Kidney tubule cell (primary cell): ENCODE measurements at regions not wholly inside any gene's neighbourhood (a gene's known extent, or its start where the extent isn't known, plus 50 kb on each side); places are given as distances from the start of the nearest gene placed in this dataset.
"Not testable (repeated sequence)": the region's sequence is repeated elsewhere in the genome, so short reads cannot be mapped to it uniquely, and the experiment has no call there.

Experiments used
- DNase-seq: peaks from one replicate; pipeline ENCODE4 v3.0.0-alpha.2; 2018; ENCODE audit warnings: low spot score

DNA sequence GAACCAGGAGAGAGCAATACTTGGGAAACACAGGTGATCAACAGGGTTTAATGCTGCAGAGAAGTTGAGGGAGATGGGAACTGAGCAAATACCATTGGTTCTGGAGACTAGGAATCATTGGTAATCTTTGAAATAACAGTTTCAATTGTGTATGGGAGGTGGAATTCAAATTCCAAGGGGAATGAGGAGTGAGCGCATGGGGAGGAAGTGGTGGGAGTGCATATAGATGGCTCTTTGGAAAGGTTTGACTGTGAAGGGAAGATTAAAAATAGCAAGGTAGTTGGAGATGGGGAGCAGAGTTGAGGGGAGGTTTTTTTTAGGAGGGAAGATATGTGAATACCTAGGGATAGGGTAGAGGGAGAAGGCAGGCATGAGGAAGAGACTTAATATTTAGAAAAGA is 51.1 kb upstream of the ROPN1 start:
- no peak for DNase-seq

- DNase-seq: no peak
These were observed 53.0 kb upstream of the ROPN1 start for GRCh38 chr3:124044956-124045355.

DNA sequence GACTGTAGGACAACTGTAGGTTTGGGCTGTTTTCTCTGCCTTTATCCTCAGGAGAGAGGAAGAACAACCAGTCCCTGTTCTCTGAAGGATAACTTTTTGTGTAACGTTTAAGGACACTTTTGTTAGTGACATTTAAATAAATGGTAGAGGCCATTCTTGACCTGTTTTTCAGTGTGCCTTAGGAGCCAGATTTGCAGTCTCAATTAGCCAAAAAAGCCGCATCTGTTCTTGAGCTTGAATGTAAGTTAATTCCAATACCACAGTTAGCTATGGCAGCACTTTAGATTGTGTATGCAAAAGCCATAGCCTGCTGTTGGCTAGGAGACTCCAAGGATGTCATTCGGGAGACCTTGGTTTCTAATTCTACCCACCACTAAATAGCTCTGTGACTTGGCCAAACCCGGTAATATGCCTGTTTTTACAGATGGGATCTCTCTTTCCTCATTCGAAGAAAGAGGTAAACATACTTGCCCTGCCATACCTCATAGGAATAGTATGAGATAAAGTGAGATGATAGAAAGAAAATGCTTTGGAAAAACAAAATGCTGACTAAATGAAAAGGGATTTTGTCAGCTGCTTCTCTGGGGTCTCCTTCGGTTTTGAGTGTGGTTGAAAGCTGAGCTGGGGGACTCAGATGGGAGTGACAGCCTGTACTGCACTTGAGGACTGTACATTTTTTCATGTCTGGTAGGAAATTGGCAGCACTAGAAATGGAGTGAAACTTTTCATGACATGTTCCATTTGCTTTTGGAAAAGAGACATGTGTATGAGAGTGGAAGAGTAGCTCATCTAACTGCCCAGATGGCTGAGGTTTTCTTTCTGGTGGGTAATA is 57.3 kb upstream of the ROPN1 start:
- DNase-seq: no peak

- no peak for DNase-seq
These were observed 59.7 kb upstream of the ROPN1 start for GRCh38 chr3:124051636-124052035.

GRCh38 chr3:124053871-124054270 is 61.9 kb upstream of the ROPN1 start:
- DNase-seq: peak; percentile 39

GRCh38 chr3:124056846-124057245 is 64.9 kb upstream of the ROPN1 start:
- no peak for DNase-seq

GRCh38 chr3:124057420-124057819 is 65.5 kb upstream of the ROPN1 start:
- no peak for DNase-seq

DNA sequence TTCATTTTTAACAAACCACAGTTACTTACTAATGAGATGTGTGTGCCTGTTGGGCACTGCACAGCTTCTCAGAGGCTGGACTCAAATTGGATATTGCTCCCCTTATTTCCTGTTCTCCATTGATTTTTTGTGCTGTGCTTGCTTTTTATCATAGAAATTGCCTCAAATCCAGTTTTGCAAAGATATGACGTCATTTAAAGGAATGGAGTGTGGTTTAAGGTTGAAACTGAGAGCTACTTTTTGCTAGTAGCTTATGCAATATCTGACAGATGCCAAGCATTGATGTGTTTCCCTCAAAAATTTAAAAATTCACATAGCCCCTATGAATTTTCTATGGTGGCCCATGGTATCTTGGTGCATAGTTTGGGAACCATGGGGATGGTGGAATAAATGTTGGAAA is 67.7 kb upstream of the ROPN1 start:
- no peak for DNase-seq

GRCh38 chr3:124063197-124063909 is 71.4 kb upstream of the ROPN1 start:
- no peak for DNase-seq

GRCh38 chr3:124064050-124064449 is 72.1 kb upstream of the ROPN1 start:
- DNase-seq: no peak

DNA sequence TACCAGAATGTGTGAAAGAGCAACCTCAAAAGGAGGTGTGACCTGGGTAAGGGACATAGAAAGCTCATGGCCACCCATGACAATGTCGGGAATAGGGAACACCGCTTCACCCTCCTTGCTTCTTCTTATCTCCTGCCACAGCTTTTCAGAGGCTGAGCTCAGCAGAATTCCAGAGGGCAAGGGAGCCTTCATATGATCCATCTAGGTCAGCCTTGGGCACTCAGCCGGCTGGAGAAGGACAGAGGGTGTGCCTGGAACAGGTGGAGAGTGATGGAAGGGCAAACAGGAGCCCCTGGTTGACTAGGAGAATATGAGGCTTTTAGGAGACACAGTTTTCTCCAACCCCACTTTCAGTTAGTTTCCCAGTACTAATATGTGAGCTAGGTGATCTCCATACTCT is 74.6 kb upstream of the ROPN1 start:
- not testable (repeated sequence) for DNase-seq

- DNase-seq: not testable (repeated sequence)
These were observed 77.8 kb upstream of the ROPN1 start for GRCh38 chr3:124069706-124070105.

DNA sequence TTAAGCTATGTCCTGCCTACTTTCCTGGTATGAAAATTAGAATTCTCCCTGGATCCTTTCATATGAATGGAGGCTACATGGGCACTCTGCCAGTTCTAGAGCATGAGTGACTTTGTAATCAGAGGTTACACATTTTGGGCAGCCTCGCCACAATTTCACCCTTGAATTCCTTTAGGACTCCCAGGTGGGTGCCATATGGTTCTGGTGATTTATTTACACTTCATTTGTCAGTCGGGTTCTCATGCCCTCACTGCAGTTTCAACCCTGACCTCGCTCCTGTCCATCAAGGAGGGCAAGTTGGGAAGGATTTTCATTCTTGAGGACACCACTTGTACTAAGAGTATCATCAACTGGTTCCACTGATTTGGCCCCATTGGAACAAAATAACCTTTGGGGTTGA is 83.2 kb upstream of the ROPN1 start:
- not testable (repeated sequence) for DNase-seq

DNA sequence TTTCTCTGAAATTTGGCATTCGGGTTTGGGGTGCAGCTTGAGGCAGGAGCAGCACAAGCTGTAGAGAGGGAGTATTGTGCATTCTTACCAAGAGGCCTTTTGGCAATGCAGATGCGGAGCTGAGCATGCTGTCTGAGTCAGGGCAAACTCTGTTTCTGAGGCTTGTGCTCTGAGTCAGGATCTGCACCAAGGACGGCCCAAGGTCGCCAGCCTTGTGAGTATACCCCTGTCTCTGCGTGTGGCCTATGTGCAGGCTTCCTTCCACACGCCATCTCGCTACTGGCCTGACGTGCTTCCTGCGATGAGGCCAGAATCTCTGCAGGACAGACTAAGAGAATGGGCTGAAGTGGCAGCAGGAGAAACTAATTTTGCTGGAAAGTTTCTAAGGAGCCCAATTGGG is 83.8 kb upstream of the ROPN1 start:
- DNase-seq: no peak

DNA sequence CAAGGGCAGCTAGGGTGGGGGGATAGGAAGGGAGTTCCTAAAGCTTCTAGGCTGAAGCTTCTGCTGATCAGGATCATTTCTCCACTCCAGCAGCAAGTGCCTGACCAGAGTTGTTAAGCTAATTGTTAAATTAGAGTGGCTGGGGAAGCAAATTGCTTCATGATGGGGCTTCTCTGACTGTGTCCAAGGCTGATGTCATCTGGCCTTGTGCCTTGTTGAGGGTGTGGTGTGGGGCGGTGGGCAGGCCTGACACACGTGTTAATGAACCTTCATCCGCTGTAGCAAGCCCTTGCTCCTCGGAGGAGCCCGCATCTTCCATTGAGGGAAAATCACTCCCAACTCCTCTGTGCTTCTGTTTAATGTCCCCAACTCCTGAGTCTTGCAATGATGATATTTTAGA is 84.3 kb upstream of the ROPN1 start:
- no peak for DNase-seq

DNA sequence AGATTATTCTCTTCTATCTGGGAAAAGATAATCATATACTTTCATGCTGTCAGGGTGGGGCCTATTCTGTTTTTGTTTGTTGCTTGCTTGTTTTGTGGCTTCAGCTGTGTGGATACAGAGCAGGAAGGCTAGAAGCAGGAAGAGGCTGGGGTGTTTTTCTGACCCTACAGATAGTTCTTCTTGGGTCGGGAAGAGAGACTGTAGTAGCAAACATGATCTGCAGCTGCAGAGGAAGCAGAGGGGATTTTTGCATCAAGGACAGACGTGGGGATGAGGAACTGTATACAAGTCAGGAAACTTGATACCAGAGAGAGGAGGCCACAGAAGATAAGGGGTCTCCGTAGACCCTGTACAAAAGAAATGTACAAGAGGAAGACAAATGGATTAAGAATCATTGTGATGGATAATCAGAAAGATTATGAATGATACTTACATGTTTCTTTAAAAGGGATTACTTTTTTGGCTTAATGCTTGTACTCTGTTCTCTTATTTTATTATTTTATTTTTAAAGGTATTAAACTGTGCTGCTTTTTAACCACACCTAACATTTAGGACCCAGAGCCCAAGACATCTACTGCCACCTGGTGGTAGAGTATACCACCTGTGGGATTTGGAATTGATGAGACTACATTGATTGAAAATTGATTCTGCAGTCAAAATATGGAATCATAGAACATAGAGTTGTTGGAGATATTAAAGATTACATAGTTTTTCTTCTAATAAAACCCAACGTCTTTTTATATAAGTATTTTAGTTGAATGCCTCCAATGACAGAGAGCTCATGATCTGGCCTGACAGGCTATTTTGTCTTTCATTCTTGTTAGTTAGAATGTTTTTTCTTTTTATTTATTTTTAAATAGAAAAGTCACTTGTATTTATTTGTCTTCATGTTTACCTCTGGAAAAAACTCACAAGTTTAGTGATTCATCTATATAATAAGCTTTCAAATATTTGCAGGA is 87.3 kb upstream of the ROPN1 start:
- DNase-seq: peak; percentile 43

DNA sequence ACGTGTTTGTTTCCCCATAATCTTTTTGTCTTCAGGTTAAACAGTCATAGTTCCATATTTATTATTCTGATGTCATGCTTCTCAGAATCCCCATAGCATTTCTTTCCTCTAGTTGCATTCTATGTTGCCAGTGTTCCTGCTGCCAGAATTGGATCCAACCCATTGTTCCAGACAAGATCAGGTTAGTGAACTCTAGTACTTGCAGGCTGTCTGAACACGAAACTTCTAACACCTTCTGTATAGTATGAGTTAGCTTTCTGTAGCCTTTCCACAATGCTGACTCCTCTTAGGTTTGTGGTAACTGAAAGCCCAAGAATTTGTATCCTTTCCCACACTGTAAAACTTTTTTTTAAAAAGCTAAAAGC is 88.0 kb upstream of the ROPN1 start:
- no peak for DNase-seq

GRCh38 chr3:124082343-124082742 is 90.4 kb upstream of the ROPN1 start:
- no peak for DNase-seq

- no peak for DNase-seq
These were observed 92.3 kb upstream of the ROPN1 start for GRCh38 chr3:124084022-124084881.

GRCh38 chr3:124088801-124089200 is 96.9 kb upstream of the ROPN1 start:
- DNase-seq: no peak

GRCh38 chr3:124089214-124089613 is 97.3 kb upstream of the ROPN1 start:
- DNase-seq: peak; percentile 19

DNA sequence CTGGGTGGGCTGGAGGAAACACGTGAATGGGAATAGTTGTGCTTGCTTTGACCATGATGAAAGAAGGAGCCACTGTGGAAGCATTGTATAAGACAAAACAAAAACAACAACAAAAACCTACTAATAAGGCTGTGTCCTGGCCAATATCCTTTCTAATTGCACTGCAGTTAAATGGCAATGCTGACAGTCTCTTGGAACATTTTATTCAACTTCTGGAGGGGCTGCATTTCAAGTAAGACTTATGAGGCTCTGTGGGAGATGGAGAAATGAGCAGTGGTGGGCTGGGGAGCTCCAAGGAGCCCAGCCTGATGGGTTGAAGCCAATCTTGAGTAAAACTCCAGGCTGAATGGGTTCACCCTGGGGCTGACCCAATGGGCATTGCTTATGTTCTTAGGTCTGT is 99.8 kb upstream of the ROPN1 start:
- no peak for DNase-seq
